Colon (tissue), 2 donors: ENCODE measurements at regions not wholly inside any gene's neighbourhood (a gene's known extent, or its start where the extent isn't known, plus 50 kb on each side); places are given as distances from the start of the nearest gene placed in this dataset.

Experiments used
- FAIRE-seq: peaks from 2 replicates; lab custom pipeline; 2012; peaks lifted over from hg19 to GRCh38; lab: Jason Lieb, UNC
- donor health status: control.
- donor health status: control.

DNA sequence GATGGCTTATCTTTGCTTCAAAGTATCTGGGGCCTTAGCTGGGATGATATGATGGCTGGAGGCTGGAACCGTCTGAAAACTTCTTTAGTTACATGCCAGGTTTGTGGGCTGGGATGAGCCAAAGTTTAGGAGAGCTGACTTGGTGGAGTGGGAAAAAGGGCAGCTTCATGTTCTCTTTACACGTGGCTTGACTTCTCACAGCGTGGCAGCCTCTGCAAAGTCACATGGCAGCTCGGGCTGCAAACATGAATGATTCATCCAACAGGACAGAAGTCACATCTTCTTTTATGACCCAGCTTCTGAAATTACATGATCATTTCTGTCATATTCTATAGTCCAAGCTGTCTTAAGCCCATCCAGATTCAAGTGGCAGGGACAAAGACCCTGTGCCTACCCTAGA, 176.0 kb downstream of the OLFM4 start:
- FAIRE-seq = no peak

DNA sequence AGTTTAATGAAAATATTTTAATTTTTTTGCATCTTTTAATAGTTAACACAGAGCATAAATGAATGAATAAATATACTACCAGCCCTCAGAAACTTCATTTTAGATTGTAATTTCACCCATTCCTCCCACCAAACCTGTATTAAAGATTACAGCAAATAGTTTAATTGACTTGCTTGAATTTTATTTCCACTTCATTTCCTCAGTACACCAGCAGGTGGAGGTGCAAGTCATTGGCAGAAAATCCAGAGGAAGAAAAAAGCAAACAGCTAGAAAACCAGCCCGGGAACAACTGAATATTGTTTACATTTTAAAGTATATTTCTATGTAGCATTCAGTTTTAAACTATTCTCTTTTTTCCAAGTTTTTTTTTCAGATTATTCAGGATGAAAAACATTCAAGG, 177.8 kb downstream of the OLFM4 start:
- FAIRE-seq = no peak

DNA sequence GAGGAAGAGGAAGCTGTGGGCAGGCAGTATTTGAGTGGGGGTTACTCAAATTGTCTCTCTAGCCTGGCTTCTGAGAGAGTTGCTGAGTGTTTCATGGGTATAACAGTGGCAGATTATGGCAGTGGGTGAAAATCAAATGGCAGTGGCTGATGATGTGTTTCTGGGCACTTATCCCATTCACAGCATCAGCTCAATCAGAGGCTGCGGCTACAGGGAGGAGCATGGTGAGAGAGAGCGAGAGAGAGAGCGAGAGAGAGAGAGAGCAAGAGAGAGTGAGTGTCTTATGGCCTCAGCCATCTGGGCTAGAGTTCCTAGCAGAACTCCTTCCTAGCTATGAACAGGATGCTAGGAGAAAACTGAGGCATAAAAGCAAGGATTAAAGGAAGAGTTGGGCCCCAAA, 178.9 kb downstream of the OLFM4 start:
- FAIRE-seq = no peak

DNA sequence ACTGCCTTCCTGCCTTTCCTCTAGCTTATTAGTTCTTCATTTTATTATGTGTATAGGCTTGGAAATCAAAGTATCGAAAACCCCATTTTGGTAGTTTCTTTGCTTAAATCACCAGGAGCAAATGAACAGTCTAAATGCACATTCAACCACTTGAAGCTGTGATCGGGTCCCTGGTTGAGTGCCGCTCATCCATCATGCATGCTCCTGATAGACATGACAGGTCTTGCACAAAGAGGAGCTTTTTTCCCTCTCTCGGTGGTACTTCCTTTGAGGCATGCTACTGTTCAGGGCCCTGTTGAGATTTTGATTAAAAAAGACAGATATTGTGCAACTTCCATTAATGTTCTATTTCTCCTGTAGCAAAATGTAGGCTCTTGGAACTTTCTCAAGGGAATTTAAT, 185.8 kb downstream of the OLFM4 start:
- FAIRE-seq = no peak

DNA sequence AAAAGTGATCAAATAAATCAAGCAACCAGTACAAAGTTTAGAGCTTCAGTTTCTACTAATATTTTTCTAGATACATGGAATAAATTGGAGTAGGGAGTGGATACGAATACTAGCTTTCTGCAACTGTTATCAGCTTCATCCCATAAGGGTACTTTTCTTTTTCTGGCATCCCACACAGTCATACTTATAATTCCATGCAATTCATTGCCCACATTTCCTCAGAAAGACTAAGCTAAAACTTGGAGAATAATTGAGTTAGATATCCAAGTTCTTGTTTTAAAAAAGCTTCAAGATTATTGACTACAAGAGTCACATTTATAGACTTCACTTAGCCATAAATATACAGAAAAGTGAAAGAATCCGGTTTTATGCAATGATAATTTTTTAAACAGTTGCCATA, 186.9 kb downstream of the OLFM4 start:
- FAIRE-seq = no peak

DNA sequence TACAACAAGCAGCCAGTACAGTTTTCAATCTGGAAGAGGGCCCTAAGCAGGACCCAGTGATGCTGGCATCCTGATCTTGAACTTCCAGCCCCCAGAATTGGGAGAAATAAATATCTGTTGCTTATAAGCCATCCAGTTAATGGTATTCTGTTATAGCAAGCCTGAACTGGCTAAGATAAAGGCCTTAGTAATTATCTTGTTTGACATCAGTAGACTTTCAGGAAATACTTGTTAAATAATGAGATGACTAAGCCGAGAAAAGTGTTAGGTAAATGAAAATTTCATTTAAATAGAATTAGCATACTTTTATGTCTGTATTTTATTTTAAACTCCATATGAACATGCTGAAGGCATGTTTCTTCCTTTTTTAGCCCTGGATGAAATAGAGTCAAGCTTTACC, 188.2 kb downstream of the OLFM4 start:
- no peak for FAIRE-seq

DNA sequence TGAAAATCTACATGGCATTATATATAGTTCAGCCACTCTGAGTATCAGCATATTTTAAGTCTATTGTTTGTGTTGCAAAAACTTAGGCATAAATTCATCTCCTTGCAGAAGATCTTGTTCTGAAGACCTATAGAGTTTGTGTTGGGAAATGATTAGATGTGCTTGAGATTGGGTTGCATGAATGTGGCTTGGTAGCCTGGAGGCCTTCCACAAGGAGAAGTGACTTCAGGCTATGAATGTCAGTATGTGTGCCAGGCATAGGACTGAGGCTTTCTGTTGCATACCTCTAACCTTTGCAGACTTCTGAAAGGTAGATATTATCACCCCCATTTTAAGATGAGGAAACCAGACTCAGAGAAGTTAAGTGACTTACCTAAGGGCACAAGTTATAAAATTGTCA, 188.6 kb downstream of the OLFM4 start:
- FAIRE-seq = no peak

DNA sequence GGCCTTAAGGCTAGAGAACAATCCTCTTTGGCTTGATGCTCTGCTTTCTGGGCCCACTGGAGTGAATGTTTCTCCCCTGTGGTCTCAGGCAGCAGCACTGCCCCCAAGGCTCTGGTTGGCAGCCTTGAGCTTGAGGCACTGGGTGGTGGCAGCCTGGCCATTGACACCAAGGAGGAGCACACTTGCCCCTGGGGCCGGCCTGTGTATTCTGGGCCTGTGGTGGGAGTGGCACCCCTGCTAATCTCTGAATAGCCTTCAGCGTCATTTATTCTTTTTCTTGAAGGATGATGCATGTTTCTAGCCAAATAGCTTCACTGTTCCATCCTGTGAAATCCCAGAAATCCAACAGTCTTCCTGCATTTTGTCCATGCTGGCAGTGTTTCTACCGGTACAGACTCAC, 191.4 kb downstream of the OLFM4 start:
- FAIRE-seq = no peak

DNA sequence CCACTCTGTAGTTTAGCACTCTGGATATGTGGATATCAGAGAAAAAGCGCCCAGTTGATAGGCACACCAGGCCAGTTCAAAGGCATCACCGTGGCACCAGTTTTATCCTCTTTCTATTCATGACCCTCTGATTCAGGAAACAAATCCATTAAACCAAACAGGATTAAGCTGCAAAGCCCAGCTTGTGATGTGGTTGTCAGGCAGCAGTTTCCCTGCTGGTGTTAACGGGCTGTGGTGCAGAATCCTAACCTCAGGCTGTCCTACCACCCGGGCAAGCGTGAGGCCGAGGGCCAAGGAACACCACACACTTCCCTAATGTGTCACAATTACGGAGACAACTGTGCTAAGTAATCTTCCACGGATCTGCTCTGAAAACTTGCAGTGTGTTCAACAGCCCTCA, 209.1 kb downstream of the OLFM4 start:
- no peak for FAIRE-seq

DNA sequence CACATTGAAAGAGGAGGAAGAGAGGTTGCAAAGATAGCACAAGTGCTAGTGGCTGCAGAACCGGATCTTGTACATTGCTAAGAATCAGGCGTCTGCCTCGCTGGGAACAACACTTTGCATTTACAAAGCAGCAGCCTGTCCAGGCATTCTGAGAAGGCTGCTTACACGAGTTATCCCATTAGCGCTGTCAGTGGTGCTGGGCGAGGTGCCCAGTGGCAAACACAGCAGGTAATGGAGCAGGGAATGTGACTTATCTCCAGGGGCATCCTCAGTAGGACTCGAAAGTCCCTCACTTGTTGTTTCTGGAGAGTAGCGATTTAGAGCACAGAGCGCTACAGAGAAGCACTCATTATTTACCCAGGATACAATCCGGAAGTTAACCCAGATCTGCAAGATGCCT, 209.6 kb downstream of the OLFM4 start:
- no peak for FAIRE-seq

DNA sequence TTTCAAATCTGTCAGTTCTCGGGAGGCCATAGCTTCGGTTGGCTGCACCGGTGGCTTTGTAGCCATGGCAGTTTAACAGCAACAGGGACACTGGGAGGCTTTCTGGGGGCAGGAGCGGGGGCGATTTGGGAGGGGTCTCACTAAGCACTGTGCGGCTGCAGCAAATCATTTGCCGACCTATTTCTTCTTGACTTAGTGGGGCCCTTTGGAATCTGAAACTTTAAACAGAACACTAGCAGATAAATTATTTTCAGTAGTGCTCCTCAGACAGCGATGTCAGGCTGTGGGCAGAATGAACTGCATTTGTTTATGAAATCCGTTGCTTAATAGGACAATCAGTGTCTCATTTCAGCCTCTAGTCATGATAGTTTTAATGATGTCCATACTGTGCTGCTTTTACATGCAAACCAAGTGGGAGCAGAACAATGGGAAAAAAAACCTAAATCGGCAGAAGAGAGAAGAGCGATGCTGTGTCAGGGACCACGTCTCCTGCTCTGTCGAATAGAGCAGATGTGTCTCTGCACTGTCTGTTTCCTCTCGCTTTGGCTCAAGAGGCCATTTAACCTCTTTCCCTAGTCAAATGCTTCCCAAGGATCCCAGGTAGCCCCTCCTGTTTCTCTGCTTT, 211.9 kb downstream of the OLFM4 start:
- no peak for FAIRE-seq

DNA sequence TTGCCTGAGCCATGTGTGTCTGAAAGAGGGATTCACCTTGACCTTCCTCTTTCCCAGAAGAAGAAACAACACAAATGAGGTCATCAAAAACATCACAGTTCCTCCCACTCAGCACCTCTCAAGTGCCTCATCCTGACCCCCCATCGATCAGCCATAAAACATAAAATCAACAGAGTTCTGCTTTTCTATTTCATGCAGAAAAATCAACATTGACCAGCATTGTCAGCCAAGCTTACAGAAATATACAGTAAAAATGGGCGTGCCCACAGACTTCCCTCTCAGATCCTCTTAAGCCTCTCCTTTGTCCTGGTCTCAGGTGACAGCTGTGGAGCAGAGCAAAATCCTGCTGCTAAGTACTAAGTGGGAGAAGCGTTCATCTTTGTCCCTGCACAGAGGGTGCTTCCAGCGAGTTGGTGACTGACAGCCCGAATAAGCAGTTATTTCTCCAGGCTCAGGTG, 213.3 kb downstream of the OLFM4 start:
- FAIRE-seq = no peak

DNA sequence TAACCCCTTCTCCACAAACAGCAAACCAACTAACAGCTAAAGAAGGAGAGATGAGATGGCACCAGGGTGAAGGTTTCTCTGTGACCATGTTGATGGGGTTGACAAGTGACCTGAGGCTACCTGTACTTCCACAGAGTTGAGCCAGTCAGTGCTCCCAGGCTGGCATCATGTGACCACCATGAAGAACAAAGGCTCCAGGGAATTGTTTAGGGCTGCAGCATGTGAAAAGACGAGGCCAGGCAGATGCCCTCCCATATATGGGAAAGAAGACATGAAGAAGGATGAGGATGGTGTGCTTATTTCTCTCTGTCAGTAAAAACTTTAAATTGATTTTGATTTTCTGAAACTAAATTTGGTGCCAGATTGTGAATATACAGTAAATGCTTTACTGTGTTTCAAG, 220.6 kb downstream of the OLFM4 start:
- FAIRE-seq = no peak

DNA sequence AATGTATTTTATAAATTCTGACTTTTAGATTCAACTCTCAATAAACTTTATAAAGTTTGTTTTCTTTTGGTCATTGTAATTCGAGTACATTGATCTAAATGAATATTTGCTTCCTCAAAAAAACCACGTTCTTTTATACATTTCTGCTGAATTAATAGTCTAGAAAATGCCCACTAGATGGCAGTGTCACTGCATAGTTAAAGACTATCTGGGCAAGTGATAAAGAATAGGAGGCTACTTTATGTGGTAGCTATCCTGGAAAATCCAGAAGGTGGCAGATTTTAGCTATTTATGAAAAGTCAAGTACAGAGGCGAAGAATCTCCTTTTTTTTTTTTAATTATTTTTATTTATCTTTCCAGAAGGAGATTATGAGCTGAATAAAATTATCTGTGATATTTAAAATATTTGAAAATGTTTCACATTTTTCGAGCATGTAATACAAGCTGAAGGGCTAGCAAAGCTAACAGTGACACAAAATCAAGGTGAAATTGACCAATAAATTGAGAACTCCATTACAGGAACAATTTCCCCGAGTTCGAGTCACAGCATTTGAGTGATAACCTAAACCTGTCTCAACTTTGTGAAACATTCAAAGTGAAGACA, 221.8 kb downstream of the OLFM4 start:
- peak; percentile 91 for FAIRE-seq

DNA sequence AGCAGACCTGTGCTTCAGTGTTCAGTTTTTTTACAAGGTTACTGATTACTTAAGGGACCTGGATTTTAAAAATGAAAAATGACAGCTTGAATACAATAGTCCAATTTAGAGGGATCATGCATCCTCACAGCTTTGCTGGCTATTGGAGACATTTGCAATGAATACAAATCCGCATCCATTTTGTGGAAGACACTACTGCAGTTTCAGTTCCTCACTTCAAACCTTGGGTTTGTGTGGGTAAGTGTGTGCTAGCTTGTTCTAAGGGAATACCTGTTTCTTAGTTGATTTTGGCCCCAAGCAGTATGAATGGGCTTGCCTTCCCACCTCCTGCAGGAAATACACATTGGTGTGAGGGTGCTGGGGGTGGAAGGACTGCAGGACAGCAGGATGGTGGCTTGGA, 222.4 kb downstream of the OLFM4 start:
- no peak for FAIRE-seq

DNA sequence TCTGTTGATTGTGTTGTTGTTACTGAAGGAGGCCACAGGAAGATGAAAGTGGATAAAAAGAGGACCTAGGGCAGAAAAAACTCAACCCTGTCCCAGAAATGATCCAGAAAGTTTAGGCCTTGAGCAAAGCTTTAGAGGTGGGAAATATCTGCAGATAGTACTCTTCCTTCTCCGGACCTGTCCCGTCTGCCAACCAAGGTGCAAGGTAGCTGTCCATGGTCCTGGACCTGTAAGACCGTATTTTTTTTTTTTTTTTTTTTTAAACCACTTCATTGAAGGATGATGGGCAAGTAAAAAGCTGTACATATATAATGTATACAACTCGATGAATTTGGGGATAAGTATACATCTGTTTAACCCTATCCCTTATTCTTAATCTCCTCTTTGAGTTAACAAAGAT, 225.9 kb downstream of the OLFM4 start:
- FAIRE-seq = no peak

DNA sequence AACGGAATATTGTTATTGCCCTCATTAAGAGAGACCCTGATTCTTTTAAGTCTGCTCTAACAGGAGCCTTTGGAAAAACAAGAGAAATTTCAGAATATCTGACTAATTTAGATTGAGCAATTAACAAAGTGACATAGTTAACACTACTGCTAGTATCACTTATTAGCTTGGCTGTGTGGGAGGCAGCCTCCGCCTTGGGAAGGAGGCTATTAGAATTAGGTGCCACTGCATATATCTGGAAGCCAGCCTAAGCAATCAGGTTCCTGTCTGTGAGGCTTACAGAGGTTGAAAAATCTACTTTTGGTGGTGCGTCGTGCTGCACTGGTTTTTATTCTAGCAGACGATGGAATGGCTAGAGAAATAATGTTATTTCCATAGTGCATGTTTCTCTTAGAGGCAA, 227.2 kb downstream of the OLFM4 start:
- FAIRE-seq = no peak

DNA sequence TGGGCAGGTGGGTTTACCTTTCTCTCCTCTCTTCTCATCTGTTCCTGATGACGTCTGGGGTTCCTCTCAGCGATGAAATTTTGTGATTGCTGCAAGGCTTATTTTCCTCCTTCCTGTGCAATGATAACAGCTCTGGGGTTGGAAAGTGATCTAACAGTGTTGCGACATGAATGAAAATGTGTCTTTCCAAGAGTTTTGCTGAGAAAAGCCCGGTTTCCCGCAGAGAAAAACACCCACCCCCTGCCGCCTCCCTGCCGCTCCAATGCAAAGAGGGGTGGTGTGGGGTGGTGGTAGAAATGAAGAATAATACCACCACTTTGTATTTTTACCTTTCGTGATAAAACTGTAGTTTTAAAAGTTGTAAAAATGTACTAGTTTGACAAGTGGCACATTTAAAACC, 232.0 kb downstream of the OLFM4 start:
- FAIRE-seq = no peak

DNA sequence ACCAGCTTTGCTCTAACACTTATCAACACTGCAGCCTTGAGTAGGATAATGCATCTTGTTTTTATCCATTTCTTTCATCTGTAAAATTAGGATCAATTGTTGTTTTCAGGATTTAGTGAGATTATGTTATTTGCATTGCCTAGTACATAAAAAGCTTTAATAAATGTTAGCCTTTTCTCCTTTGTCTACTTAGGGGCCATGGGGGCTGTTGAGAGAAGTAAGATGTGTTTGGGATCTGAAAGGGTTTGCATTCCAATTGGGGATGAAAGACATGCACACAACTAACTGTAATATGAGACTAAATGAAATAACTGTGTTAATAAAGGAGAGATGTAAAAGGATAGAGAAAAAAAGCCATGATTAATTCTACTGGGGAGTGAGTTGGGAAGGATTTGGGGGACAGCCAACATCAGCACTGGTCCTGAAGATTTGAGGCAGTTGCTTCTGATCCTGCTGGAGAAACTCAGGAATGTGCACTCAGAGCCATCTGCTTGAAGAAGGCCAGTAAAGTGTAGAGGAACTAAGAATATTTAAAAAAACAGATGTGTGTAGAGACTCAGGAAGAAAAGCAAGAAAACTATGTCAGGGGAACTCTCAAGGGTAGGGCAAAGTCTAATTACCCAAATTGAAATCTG, 236.3 kb downstream of the OLFM4 start:
- no peak for FAIRE-seq

DNA sequence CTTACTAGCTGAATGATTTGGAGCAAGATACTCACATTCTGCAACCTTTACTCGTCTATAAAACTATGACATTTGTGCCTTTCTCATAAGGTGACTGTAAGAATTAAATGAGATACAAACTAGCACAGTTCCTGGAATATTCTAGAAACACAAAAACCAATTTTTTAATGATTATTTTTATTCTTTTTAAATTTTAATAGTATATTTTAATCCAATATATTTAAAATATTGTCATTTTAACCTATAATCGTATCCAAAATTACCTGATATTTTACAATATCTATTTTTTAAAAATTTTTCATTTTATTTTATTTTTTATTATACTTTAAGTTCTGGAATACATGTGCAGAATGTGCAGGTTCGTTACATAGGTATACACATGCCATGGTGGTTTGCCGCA, 238.1 kb downstream of the OLFM4 start:
- peak; percentile 75 for FAIRE-seq

DNA sequence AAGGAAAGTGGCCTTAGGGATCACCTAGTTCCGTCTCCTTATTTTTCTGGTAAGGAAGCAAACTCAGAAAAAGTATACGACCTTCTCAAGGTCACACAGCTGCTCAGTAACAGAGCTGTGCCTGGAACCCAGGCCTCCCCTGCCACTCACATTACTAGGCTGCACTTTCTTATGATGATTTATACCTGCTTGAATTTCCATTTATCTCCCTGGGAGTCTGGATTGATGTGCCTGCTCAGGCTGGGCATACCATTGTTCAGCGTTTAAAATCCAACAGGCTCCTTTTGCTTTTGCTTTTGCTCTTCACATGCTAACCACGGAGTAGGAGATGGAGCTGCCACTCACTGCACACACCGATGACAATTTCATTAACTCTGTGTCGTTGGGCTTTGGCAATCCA, 241.0 kb downstream of the OLFM4 start:
- FAIRE-seq = no peak

DNA sequence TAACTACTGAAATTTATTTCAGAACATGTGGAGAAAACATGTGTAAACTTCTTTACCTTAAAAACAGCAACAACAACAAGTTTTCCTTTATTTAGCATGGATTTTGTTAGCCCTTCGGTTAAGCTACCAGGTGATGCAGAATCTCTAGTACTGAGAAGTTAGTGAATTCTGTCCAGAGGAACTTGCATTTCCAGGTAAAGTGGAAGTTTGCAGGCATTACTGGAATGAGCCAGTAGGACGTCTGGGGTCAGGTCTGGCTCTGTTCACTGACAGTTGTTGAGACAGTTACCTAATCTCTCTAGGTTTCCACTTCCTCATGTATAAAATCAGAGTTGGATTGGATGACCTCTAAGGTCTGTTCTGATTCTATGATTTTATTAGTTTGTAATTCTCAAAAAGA, 244.3 kb downstream of the OLFM4 start:
- FAIRE-seq = no peak

DNA sequence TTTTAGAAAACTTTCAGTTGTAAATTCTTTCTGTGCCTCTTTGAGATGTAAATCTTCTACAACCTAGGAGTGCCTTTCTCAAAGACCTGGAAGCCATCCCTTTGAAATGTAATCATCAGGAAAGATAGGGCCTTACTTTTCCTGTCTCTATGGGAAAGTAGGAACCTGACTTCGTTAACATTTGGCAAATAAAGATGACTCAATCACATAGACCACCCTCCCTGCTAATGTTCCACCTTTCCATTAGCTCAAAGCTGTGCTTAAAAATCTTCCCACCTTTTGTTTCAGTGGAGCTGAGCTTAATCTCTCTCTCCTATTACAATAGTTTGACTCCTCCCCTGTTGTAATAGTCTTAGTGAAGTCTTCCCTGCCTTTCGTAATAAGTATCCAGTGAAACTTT, 247.7 kb downstream of the OLFM4 start:
- FAIRE-seq = no peak

DNA sequence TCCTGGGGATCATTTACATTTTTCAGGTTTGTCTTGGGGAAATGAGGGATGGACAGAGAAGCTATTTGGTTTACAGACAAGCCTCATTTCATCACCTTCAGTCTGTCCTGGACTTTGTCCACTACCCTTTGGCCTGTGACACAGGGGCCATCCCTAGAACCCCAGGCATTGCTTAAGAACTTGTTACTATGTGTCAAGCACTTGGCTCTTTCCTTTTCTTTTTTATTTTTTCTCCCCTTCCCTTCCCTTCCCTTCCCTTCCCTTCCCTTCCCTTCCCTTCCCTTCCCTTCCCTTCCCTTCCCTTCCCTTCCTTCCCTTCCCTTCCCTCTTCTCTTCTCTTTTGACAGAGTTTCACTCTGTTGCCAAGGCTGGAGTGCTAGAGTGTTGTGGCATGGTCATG, 253.1 kb downstream of the OLFM4 start:
- no peak for FAIRE-seq
